BJ (cell line): ENCODE measurements at regions not wholly inside any gene's neighbourhood (a gene's known extent, or its start where the extent isn't known, plus 50 kb on each side); places are given as distances from the start of the nearest gene placed in this dataset.
"Not testable (repeated sequence)": the region's sequence is repeated elsewhere in the genome, so short reads cannot be mapped to it uniquely, and the experiment has no call there.

Experiments
- CTCF ChIA-PET: fragments of 350-600 bp; formaldehyde crosslinking; extraction: SDS; loops from one replicate; lab custom pipeline; 2021; ENCODE audit warnings: antibody characterized with exemption, inconsistent platforms; lab: Yijun Ruan, JAX
- POLR2A ChIA-PET: fragments of 300-600 bp; sonication (Branson Sonifier 250); formaldehyde crosslinking; extraction: SDS; loops from one replicate; lab custom pipeline; 2021; ENCODE audit warnings: antibody characterized with exemption; lab: Charles Lee
- DNase-seq: peaks from one replicate; pipeline ENCODE4 v3.0.0-alpha.2; 2011; ENCODE audit warnings: low read depth
- H3K27me3 ChIP-seq: 2 replicates; pipeline ENCODE4 v1.6.0; 2011; ENCODE audit warnings: low read length; ENCODE audit not compliant: control insufficient read depth, insufficient read depth
- H3K36me3 ChIP-seq: 2 replicates; pipeline ENCODE4 v1.5.1; 2011; ENCODE audit warnings: low read length; ENCODE audit not compliant: control insufficient read depth, insufficient read depth
- H3K4me3 ChIP-seq: 2 replicates; pipeline ENCODE4 v1.5.1; 2011; ENCODE audit warnings: low read depth, mild to moderate bottlenecking, control low read depth, low read length
- TF ChIP-seq, protein P1 (sequence below): IDR thresholded peaks from 2 replicates; pipeline ENCODE4 v1.5.1; 2011; ENCODE audit warnings: low read depth, mild to moderate bottlenecking, control low read depth, inconsistent platforms, low read length, moderate library complexity; ENCODE audit not compliant: insufficient read depth

DNA sequence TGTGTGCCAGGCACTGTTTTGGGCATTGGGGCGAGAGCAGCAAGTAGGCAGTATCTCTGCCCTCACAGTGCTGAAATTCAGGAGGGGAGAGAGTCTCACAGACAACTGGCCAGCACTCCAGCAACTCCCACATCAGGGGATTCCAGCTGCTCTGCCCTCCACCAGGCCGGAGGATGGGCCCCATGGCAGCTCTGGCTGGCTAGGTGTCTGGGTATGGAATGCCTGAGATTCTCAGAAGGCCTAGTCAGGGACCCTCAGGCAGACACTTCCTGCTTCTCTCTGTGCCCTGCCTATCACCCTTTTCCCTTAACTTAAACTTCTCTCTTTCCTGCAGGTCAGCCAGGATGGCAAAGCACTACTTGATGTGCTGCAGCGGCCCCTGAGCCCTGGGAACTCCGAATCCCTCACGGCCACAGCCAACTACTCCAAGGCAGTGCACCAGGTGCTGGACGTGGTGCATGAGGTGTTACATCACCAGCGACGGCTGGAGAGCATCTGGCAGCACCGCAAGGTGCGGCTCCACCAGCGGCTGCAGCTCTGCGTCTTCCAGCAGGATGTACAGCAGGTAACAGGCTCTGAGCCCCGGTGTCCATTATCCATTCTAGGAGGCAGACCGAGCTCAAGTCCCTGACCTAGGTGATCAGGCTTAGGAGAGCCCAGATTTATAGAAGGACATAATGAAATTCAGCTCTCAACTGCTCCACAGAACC lies 342.2 kb upstream of the ROPN1 start:
- ChIA-PET POLR2A (no interaction called here), CTCF (interaction anchor here (1.6 kb wide), 1 partner anchor 227 kb away, joined by 4 read pairs; no protein-coding TSS in a partner anchor)
- TF ChIP-seq, protein P1, sequence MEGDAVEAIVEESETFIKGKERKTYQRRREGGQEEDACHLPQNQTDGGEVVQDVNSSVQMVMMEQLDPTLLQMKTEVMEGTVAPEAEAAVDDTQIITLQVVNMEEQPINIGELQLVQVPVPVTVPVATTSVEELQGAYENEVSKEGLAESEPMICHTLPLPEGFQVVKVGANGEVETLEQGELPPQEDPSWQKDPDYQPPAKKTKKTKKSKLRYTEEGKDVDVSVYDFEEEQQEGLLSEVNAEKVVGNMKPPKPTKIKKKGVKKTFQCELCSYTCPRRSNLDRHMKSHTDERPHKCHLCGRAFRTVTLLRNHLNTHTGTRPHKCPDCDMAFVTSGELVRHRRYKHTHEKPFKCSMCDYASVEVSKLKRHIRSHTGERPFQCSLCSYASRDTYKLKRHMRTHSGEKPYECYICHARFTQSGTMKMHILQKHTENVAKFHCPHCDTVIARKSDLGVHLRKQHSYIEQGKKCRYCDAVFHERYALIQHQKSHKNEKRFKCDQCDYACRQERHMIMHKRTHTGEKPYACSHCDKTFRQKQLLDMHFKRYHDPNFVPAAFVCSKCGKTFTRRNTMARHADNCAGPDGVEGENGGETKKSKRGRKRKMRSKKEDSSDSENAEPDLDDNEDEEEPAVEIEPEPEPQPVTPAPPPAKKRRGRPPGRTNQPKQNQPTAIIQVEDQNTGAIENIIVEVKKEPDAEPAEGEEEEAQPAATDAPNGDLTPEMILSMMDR = no peak
- DNase-seq = no peak
- H3K4me3 ChIP-seq = no peak overlapping the region
- H3K27me3 ChIP-seq = no peaks in the 10 kb centered on the region
- no peaks in the 10 kb centered on the region for H3K36me3 ChIP-seq

DNA sequence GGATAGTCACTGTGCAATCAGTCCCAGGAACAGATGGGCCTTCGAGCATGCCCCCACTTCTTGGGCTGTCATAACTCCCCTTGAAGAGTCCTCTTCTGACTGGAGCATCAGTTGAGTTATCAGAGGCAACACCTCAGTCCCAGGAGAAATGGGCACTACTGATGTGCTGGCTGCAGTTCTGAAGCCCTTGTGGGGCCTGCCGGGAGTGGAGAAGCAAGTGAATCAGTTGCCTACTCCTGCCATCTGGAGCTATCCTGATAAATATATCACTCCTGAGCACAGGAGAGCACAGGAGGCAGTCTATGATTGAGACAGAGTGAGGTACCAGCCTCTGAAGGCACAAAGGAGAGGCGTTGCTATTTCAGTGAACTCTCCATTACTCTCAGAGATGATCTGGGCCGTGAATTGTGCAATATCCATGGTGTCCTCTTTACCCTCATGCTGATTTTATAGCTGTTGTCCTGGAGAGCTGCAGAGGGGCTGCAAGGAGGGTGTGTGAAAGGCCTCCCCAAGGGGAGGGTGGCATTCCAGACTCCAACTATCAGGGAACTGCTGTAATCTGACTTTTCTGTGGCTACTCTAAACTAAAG lies 344.2 kb upstream of the ROPN1 start:
- DNase-seq = no peak

DNA sequence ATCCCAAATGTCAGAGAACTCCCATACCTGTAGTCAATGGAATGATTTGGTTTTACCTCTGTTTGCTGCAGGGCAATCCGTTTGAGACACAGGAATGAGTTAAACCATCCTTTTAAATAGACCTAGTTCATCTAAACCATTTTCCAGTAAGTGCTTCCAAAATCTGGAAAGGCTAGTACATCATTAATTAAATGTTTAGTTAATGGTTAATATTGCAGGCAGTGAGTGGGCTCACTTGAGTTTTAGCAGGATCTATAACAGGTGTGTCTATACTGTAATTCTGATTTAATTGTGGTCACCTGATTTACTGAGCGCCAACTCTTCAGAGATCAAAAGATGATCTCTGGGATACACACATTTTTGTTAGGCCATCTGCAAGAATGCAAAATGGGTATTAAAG lies 353.9 kb upstream of the ROPN1 start:
- CTCF ChIA-PET = no interaction called here
- TF ChIP-seq, protein P1 = no peak
- H3K36me3 ChIP-seq = no peaks in the 10 kb centered on the region
- POLR2A ChIA-PET = no interaction called here
- H3K27me3 ChIP-seq = no peaks in the 10 kb centered on the region
- DNase-seq = no peak
- no peak overlapping the region for H3K4me3 ChIP-seq

More for the DNA sequence above, 344.2 kb upstream of the ROPN1 start:
- TF ChIP-seq, protein P1 = no peak
- H3K36me3 ChIP-seq = no peaks in the 10 kb centered on the region
- ChIA-PET CTCF (interaction anchor here (1.6 kb wide), 1 partner anchor 224 kb away, joined by 4 read pairs; no protein-coding TSS in a partner anchor), POLR2A (no interaction called here)
- no peaks in the 10 kb centered on the region for H3K27me3 ChIP-seq
- no peak overlapping the region for H3K4me3 ChIP-seq

DNA sequence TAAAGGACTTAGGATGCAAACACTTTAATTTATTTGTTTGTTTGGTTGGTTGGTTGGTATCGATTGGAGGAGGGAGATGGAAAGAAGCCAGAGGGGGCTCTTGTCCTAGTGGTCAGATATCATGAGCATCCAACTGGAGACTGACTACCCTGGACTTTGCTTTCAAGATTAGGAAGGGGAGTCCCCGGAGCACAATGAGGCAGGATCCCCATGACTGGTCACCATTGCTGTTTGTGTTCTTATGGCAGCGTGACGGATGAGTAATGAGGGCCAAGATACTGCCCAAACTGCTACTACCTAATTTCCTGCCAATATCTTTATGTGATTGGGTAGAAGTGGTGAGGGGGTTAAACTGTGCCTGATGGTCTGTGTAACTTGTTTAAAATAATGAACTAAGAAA lies 354.6 kb upstream of the ROPN1 start:
- H3K4me3 ChIP-seq = no peak overlapping the region
- H3K36me3 ChIP-seq = no peaks in the 10 kb centered on the region
- no peak for DNase-seq
- H3K27me3 ChIP-seq = no peaks in the 10 kb centered on the region
- POLR2A ChIA-PET = no interaction called here
- CTCF ChIA-PET = no interaction called here
- TF ChIP-seq, protein P1 = no peak

DNA sequence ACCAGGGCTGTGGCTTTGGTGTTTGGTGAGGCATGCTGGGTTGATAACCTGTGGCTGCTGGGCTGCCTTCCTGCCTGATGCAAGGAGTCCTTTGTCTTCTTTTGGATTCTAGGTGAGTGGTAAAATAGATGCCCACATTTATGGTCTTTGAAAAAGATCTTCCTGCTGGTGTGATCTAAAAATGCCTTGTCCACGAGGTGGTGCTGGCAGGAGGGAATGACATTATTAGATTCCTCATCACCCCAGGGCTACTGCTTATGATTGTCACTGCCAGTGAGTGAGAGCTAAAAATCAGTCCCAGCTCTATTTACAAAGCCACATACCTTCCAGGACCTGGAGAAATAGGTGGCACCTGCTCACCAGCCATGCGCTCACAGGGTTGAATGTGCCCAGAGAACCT lies 355.5 kb upstream of the ROPN1 start:
- H3K4me3 ChIP-seq = no peak overlapping the region
- no peaks in the 10 kb centered on the region for H3K36me3 ChIP-seq
- no peaks in the 10 kb centered on the region for H3K27me3 ChIP-seq
- no peak for DNase-seq
- ChIA-PET POLR2A (no interaction called here), CTCF (interaction anchor here (1.0 to 9.3 kb wide), 2 partner anchors 120 to 213 kb away, joined by 3 to 101 read pairs; no protein-coding TSS in a partner anchor)
- TF ChIP-seq, protein P1 = no peak

DNA sequence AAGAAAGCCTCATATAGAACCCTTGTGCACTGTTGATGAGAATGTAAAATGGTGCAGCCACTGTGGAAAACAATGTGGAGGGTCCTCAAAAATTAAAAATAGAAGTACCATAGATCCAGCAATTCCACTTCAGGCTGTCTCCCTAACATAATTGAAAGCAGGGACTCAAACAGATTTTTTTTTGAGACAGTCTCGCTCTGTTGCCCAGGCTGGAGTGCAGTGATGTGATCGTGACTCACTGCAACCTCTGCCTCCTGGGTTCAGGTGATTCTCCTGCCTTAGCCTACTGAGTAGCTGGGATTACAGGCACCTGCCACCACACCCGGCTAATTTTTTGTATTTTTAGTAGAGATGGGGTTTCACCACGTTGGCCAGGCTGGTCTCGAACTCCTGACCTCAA lies 356.6 kb upstream of the ROPN1 start:
- H3K4me3 ChIP-seq, H3K27me3 ChIP-seq, H3K36me3 ChIP-seq, DNase-seq, POLR2A ChIA-PET: not testable (repeated sequence)
- CTCF ChIA-PET = interaction anchor here (0.7 to 9.3 kb wide), 2 partner anchors 11 to 119 kb away, joined by 3 to 101 read pairs; no protein-coding TSS in a partner anchor
